A549 (cell line): ENCODE measurements at regions not wholly inside any gene's neighbourhood (a gene's known extent, or its start where the extent isn't known, plus 50 kb on each side); places are given as distances from the start of the nearest gene placed in this dataset.

Source experiments
- ATAC-seq, 2 experiments: fragments of 200-7000 bp in 1 of 2; fragments of >200 bp in 1 of 2; cut with Nextera tagmentation in 1 of 2; cut with Tn5 transposase in 1 of 2; 3 replicates each; pipeline versions ENCODE4 v1.8.0 to v1.9.1; 2018 to 2020; ENCODE audit warnings: mild to moderate bottlenecking in 1 of 2, moderate library complexity in 1 of 2
- CTCF ChIA-PET: fragments of 300-600 bp; sonication (Branson Sonifier 250); formaldehyde crosslinking; extraction: SDS; loops from one replicate; lab custom pipeline; 2021; ENCODE audit warnings: antibody characterized with exemption, inconsistent platforms; lab: Yijun Ruan, JAX
- POLR2A ChIA-PET: fragments of 350-600 bp; formaldehyde crosslinking; extraction: SDS; loops from one replicate; lab custom pipeline; 2021; ENCODE audit warnings: antibody characterized with exemption, inconsistent platforms; lab: Yijun Ruan, JAX
- DNase-seq, 2 experiments: peaks; one replicate each; pipeline versions ENCODE4 v3.0.0 to v3.0.0-alpha.2; 2011 to 2016; ENCODE audit warnings: low read depth in 1 of 2, low spot score in 1 of 2
- FAIRE-seq: peaks from 2 replicates; lab custom pipeline; 2011; peaks lifted over from hg19 to GRCh38; lab: Jason Lieb, UNC
- H3K27ac ChIP-seq, 2 experiments: fragments of >200 bp; sonication (Bioruptor Twin); formaldehyde crosslinking; 3 replicates each; pipeline ENCODE4 v1.5.1; 2016 to 2017
- H3K4me1 ChIP-seq: fragments of >200 bp; sonication (Bioruptor Twin); formaldehyde crosslinking; 3 replicates; pipeline ENCODE4 v1.6.1; 2016
- H3K4me2 ChIP-seq: fragments of >200 bp; sonication (Bioruptor Twin); formaldehyde crosslinking; 3 replicates; pipeline ENCODE4 v1.6.1; 2016
- H3K4me3 ChIP-seq: fragments of >200 bp; sonication (Bioruptor Twin); formaldehyde crosslinking; 3 replicates; pipeline ENCODE4 v1.5.1; 2016
- H3K9me3 ChIP-seq: fragments of >200 bp; sonication (Bioruptor Twin); formaldehyde crosslinking; 3 replicates; pipeline ENCODE4 v1.6.1; 2016
- ATOH8 ChIP-seq: fragments of 250-450 bp; sonication (Bioruptor Pico); IDR thresholded peaks from 2 replicates; pipeline ENCODE4 v1.5.0; 2020; ENCODE audit warnings: low read depth, mild to moderate bottlenecking, moderate library complexity
- BHLHE40 ChIP-seq: IDR thresholded peaks from 2 replicates; pipeline ENCODE4 v1.6.1; 2012; ENCODE audit warnings: low read depth, low read length, inconsistent platforms
- CBX2 ChIP-seq: fragments of 200-600 bp; sonication (generic); IDR thresholded peaks from 2 replicates; pipeline ENCODE4 v1.6.1; 2016; ENCODE audit warnings: low read depth, mild to moderate bottlenecking, borderline replicate concordance
- CBX8 ChIP-seq: fragments of 200-600 bp; sonication (generic); IDR thresholded peaks from 2 replicates; pipeline ENCODE4 v1.6.1; 2016
- CEBPB ChIP-seq, 2 experiments: fragments of >200 bp in 1 of 2; sonication (Bioruptor Twin) in 1 of 2; formaldehyde crosslinking in 1 of 2; IDR thresholded peaks; 2 replicates each; pipeline ENCODE4 v1.6.1; 2012 to 2016
- CTCF ChIP-seq: fragments of >200 bp; sonication (Bioruptor Twin); formaldehyde crosslinking; IDR thresholded peaks from 3 replicates; pipeline ENCODE4 v1.5.1; 2016
- ESRRA ChIP-seq: fragments of 150-350 bp; IDR thresholded peaks from 2 replicates; pipeline ENCODE4 v1.6.1; 2014; ENCODE audit warnings: mild to moderate bottlenecking, low read length, borderline replicate concordance
- GATA3 ChIP-seq: IDR thresholded peaks from 2 replicates; pipeline ENCODE4 v1.6.1; 2012; ENCODE audit warnings: borderline replicate concordance
- HDAC2 ChIP-seq: fragments of 200-600 bp; sonication (generic); IDR thresholded peaks from 2 replicates; pipeline ENCODE4 v1.6.1; 2016
- HOXA7 ChIP-seq: fragments of 250-450 bp; sonication (Bioruptor Pico); IDR thresholded peaks from 2 replicates; pipeline ENCODE4 v1.5.0; 2020; ENCODE audit warnings: mild to moderate bottlenecking, moderate library complexity
- JUN ChIP-seq, 2 experiments: fragments of >200 bp; sonication (Bioruptor Twin); formaldehyde crosslinking; IDR thresholded peaks; 2 replicates in 1 of 2; 3 replicates in 1 of 2; pipeline ENCODE4 v1.6.1; 2016 to 2017
- KDM1A ChIP-seq: fragments of 200-600 bp; sonication (generic); IDR thresholded peaks from 2 replicates; pipeline ENCODE4 v1.6.1; 2016; ENCODE audit warnings: low read depth, mild to moderate bottlenecking
- KDM5A ChIP-seq: fragments of 200-600 bp; sonication (generic); IDR thresholded peaks from 2 replicates; pipeline ENCODE4 v1.6.1; 2016; ENCODE audit warnings: antibody characterized with exemption, mild to moderate bottlenecking
- MAX ChIP-seq: IDR thresholded peaks from 2 replicates; pipeline ENCODE4 v1.6.1; 2012
- MAZ ChIP-seq: fragments of 150-350 bp; IDR thresholded peaks from 2 replicates; pipeline ENCODE4 v1.6.1; 2014; ENCODE audit warnings: antibody characterized with exemption, low read depth, low read length, borderline replicate concordance
- NFE2L2 ChIP-seq: fragments of 150-350 bp; conservative IDR thresholded peaks from 2 replicates; pipeline ENCODE4 v1.6.1; 2014; ENCODE audit warnings: low read length
- NPAS2 ChIP-seq: fragments of 250-450 bp; sonication (Bioruptor Pico); IDR thresholded peaks from 2 replicates; pipeline ENCODE4 v1.8.0; 2022; ENCODE audit warnings: mild to moderate bottlenecking, moderate library complexity, borderline replicate concordance
- PBX3 ChIP-seq: IDR thresholded peaks from 2 replicates; pipeline ENCODE4 v1.6.1; 2012
- PHF8 ChIP-seq: fragments of 200-600 bp; sonication (generic); IDR thresholded peaks from 2 replicates; pipeline ENCODE4 v1.6.1; 2016; ENCODE audit warnings: low read depth, mild to moderate bottlenecking, antibody characterized with exemption, moderate library complexity, borderline replicate concordance
- RAD21 ChIP-seq, 2 experiments: fragments of >200 bp in 1 of 2; sonication (Bioruptor Twin) in 1 of 2; formaldehyde crosslinking in 1 of 2; IDR thresholded peaks in 1 of 2; conservative IDR thresholded peaks in 1 of 2; 2 replicates in 1 of 2; 3 replicates in 1 of 2; pipeline ENCODE4 v1.6.1; 2012 to 2018; ENCODE audit warnings: inconsistent platforms in 1 of 2
- RCOR1 ChIP-seq: fragments of 150-350 bp; IDR thresholded peaks from 2 replicates; pipeline ENCODE4 v1.6.1; 2014; ENCODE audit warnings: antibody characterized with exemption, low read length, low read depth
- REST ChIP-seq: fragments of 200-600 bp; sonication (generic); IDR thresholded peaks from 2 replicates; pipeline ENCODE4 v1.6.1; 2016; ENCODE audit warnings: antibody characterized with exemption, mild to moderate bottlenecking, moderate library complexity
- TFCP2L1 ChIP-seq: fragments of 250-450 bp; sonication (Bioruptor Pico); IDR thresholded peaks from 2 replicates; pipeline ENCODE4 v1.5.0; 2021; ENCODE audit warnings: mild to moderate bottlenecking
- TP53 ChIP-seq: fragments of 250-450 bp; sonication (Bioruptor Pico); IDR thresholded peaks from 2 replicates; pipeline ENCODE4 v1.5.0; 2021; ENCODE audit warnings: mild to moderate bottlenecking, moderate library complexity
- USF2 ChIP-seq: fragments of 450-650 bp; IDR thresholded peaks from 2 replicates; pipeline ENCODE4 v1.6.1; 2014; ENCODE audit warnings: antibody characterized with exemption
- ZFP36 ChIP-seq: fragments of 450-650 bp; IDR thresholded peaks from 2 replicates; pipeline ENCODE4 v1.6.1; 2014; ENCODE audit warnings: borderline replicate concordance; ENCODE audit not compliant: partially characterized antibody
- WGBS: methylation state at CpG from one replicate; pipeline ENCODE4 v1.1.6; 2017; ENCODE audit errors: missing lambda C conversion rate; 5-methylcytosine and 5-hydroxymethylcytosine counted together

GRCh38 chr3:177371146-177371545 is 173.9 kb upstream of the TBL1XR1 start:
- FAIRE-seq (no peak), ATAC-seq (no peak), DNase-seq (no peak)
- Histone ChIP-seq H3K27ac (no peak overlapping the region), H3K4me3 (no peak overlapping the region), H3K4me2 (no peak overlapping the region), H3K4me1 (no peaks in the 10 kb centered on the region), H3K9me3 (no peaks in the 10 kb centered on the region)
- ChIA-PET POLR2A (no interaction called here), CTCF (interaction anchor here (1.5 kb wide), 1 partner anchor 10 kb away, joined by 3 read pairs; no protein-coding TSS in a partner anchor)
- no peak for TF ChIP-seq ZFP36
- TF ChIP-seq CTCF = no peak
- TF ChIP-seq CBX2 = no peak
- TF ChIP-seq NPAS2 (CRISPR knock-in tag) = no peak
- TF ChIP-seq, all 56 proteins: peak for 0

- Histone ChIP-seq H3K4me1 (no peaks in the 10 kb centered on the region), H3K27ac (no peak overlapping the region), H3K9me3 (no peaks in the 10 kb centered on the region), H3K4me2 (no peak overlapping the region), H3K4me3 (no peak overlapping the region)
- FAIRE-seq (no peak), DNase-seq (no peak), ATAC-seq (no peak)
- WGBS = 91% methylated on average over 2 of the region's 2 CpGs
- ChIA-PET CTCF (no interaction called here), POLR2A (no interaction called here)
- TF ChIP-seq CBX8 (no peak), RCOR1 (no peak), KDM5A (no peak), ESRRA (no peak), TP53 (CRISPR knock-in tag) (no peak)
Observed at GRCh38 chr3:177371888-177372287, 174.6 kb upstream of the TBL1XR1 start.

- Histone ChIP-seq H3K9me3 (no peaks in the 10 kb centered on the region), H3K4me1 (no peaks in the 10 kb centered on the region), H3K27ac (no peak overlapping the region), H3K4me2 (no peak overlapping the region), H3K4me3 (no peak overlapping the region)
- TF ChIP-seq MAX (no peak), RAD21 (conservative IDR thresholded peaks at IDR 0.05 in 1 of 2, IDR thresholded peaks at IDR 0.05 in 1 of 2) (no peak), BHLHE40 (no peak), PBX3 (no peak), ATOH8 (CRISPR knock-in tag) (no peak), CBX8 (no peak), TFCP2L1 (CRISPR knock-in tag) (no peak), KDM1A (no peak), HDAC2 (no peak), HOXA7 (no peak), GATA3 (no peak), USF2 (no peak), REST (no peak), MAZ (no peak), NFE2L2 (no peak), RCOR1 (no peak), CEBPB (IDR thresholded peaks at IDR 0.05) (no peak), PHF8 (no peak), JUN (IDR thresholded peaks at IDR 0.05) (no peak)
- POLR2A ChIA-PET = no interaction called here
- CTCF ChIA-PET = no interaction called here
- WGBS = 97% methylated on average over 3 of the region's 3 CpGs
- FAIRE-seq = no peak
- ATAC-seq = no peak
- no peak for DNase-seq
Observed at GRCh38 chr3:177374323-177374722, 177.0 kb upstream of the TBL1XR1 start.
